Astrocyte of the spinal cord (primary cell): ENCODE measurements at regions not wholly inside any gene's neighbourhood (a gene's known extent, or its start where the extent isn't known, plus 50 kb on each side); places are given as distances from the start of the nearest gene placed in this dataset.

Source experiments
- DNase-seq: peaks from one replicate; pipeline ENCODE4 v3.0.0; 2011; ENCODE audit warnings: low read depth, low spot score
- H3K4me3 ChIP-seq: 2 replicates; pipeline ENCODE4 v1.5.1; 2011; ENCODE audit warnings: low read depth, mild to moderate bottlenecking, low read length, moderate library complexity
- CTCF ChIP-seq: IDR thresholded peaks from 2 replicates; pipeline ENCODE4 v1.5.1; 2012; ENCODE audit warnings: low read depth, mild to moderate bottlenecking, low read length, inconsistent platforms
- in situ Hi-C: cut with HindIII; loops from 2 replicates; pipeline ENCODE4 v1.10.0; 2017; ENCODE audit warnings: low sequenced_read_pairs

- in situ Hi-C loops = no loop called here
- DNase-seq = no peak
- H3K4me3 ChIP-seq = no peak overlapping the region
- no peak for TF ChIP-seq CTCF
Measured at GRCh38 chr6:170174124-170174770, 116.6 kb downstream of the DLL1 start.

GRCh38 chr6:170173335-170173881, 117.5 kb downstream of the DLL1 start:
- no peak for DNase-seq
- in situ Hi-C loops = no loop called here
- TF ChIP-seq CTCF = no peak

GRCh38 chr6:170172825-170173256, 118.0 kb downstream of the DLL1 start:
- no peak for DNase-seq
- no peak overlapping the region for H3K4me3 ChIP-seq
- TF ChIP-seq CTCF = no peak
- in situ Hi-C loops = no loop called here

More at GRCh38 chr6:170173335-170173881, 117.5 kb downstream of the DLL1 start:
- no peak overlapping the region for H3K4me3 ChIP-seq

- H3K4me3 ChIP-seq = no peak overlapping the region
- no peak for TF ChIP-seq CTCF
- no peak for DNase-seq
- in situ Hi-C loops = no loop called here
Measured at GRCh38 chr6:170172392-170172791, 118.5 kb downstream of the DLL1 start.

- in situ Hi-C loops = no loop called here
- TF ChIP-seq CTCF = no peak
- H3K4me3 ChIP-seq = no peak overlapping the region
- no peak for DNase-seq
Measured at GRCh38 chr6:170167657-170168159, 123.2 kb downstream of the DLL1 start.

- DNase-seq = no peak
- in situ Hi-C loops = no loop called here
- H3K4me3 ChIP-seq = no peak overlapping the region
- no peak for TF ChIP-seq CTCF
Measured at GRCh38 chr6:170166511-170167122, 124.3 kb downstream of the DLL1 start.
